ENCODE measurements at regions not wholly inside any gene's neighbourhood (a gene's known extent, or its start where the extent isn't known, plus 50 kb on each side); places are given as distances from the start of the nearest gene placed in this dataset.

DNA sequence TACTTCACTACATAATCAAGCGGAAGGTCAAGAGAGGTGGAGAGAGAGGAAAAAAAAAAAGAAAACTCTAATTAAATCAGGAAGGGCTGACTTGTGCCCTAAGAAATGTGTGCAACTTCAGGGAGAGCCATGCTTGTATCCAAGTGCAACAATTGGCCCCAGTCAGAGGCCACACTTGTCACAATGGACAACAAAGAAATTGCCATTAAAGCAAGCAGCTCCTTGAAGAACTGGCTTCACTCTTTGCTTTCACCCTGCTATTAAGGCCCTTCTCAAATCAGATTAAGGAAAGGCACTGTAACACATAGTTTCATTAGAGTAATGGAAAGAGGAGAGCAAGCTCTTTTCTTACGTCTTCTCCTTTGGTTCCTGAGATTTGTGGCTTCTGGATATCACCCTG, 480.9 kb upstream of the WWC1 start:
- no peaks in the 10 kb centered on the region for H3K9me3 ChIP-seq (ENCODE audit: control insufficient read depth, low read depth, low read length)
- H3K4me1 ChIP-seq (ENCODE audit: control insufficient read depth, low read depth, low read length) = peaks cover 9% of the 10 kb centered on the region
- H3K36me3 ChIP-seq (ENCODE audit: control insufficient read depth, low read depth, low read length) = no peaks in the 10 kb centered on the region
- no peak overlapping the region for H3K4me3 ChIP-seq (ENCODE audit: low read length)
- no peaks in the 10 kb centered on the region for H3K27me3 ChIP-seq (ENCODE audit: control insufficient read depth, insufficient read depth, low read length)
- H3K9ac ChIP-seq (ENCODE audit: low read length) = no peak overlapping the region
- no peak overlapping the region for H3K27ac ChIP-seq (ENCODE audit: low read length)

DNA sequence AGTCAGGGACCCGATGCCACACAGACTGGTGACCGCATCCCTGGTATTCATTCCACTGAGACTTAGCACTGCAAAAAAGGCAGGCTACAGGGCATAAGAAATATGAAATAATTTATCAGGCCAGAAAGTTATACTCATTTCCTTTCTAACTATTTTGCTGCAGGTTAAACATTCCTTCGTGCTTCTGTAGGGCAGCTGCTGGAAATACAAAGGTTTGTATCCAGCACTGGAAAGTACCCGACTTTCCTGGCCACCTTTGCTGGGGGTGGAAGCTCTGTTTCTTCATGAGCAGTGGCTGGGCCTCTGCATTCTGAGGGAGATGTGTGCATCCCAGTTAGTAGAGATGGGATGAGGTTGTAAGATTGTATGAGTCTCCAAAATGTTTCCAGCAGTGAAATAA, 478.6 kb upstream of the WWC1 start:
- Histone ChIP-seq H3K27ac (ENCODE audit: low read length) (no peak overlapping the region), H3K9ac (ENCODE audit: low read length) (no peak overlapping the region), H3K4me3 (ENCODE audit: low read length) (no peak overlapping the region), H3K9me3 (ENCODE audit: control insufficient read depth, low read depth, low read length) (no peaks in the 10 kb centered on the region), H3K36me3 (ENCODE audit: control insufficient read depth, low read depth, low read length) (no peaks in the 10 kb centered on the region), H3K27me3 (ENCODE audit: control insufficient read depth, insufficient read depth, low read length) (no peaks in the 10 kb centered on the region), H3K4me1 (ENCODE audit: control insufficient read depth, low read depth, low read length) (peaks cover 9% of the 10 kb centered on the region)

DNA sequence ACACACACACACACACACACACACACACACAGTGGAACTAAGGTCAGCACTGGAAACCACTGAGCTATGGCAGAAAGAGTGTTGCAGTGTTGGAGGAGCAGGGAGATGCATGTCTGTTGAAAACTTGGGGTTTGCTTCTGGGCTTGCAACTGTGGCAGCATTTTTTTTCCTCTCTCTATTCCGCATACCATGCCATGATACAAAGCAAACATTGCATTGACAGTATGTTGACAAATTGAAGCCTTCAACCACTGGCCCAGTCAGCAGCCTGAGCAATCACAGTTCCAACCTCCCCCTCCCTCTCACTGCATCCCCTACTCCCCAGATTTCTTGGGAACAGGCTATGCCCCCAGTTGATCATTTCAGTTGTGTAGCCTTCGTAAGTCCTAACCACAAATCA, 478.1 kb upstream of the WWC1 start:
- peaks cover 9% of the 10 kb centered on the region for H3K4me1 ChIP-seq (ENCODE audit: control insufficient read depth, low read depth, low read length)
- no peak overlapping the region for H3K27ac ChIP-seq (ENCODE audit: low read length)
- H3K4me3 ChIP-seq (ENCODE audit: low read length) = no peak overlapping the region
- H3K9ac ChIP-seq (ENCODE audit: low read length) = no peak overlapping the region
- H3K9me3 ChIP-seq (ENCODE audit: control insufficient read depth, low read depth, low read length) = no peaks in the 10 kb centered on the region
- H3K36me3 ChIP-seq (ENCODE audit: control insufficient read depth, low read depth, low read length) = no peaks in the 10 kb centered on the region
- H3K27me3 ChIP-seq (ENCODE audit: control insufficient read depth, insufficient read depth, low read length) = no peaks in the 10 kb centered on the region

DNA sequence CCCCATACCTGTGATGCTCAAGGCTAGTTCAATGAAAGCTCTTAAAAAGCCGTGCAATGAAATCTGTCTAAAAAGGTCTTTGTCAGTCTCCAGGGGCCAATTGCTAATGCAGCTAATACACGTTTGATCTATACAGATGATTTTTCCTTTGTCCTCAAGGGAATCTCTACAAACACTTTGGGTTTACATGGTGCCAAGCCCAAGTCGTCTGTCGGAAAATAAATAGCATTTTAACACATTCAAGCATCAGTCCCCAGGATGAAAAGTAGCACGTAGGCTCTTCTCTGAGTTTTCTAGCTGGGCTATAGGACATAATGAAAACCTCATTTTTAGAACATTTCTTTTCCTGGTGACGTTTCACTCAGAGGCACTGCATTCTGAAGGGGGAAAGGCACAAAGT, 477.4 kb upstream of the WWC1 start:
- H3K4me3 ChIP-seq (ENCODE audit: low read length) = no peak overlapping the region
- H3K27ac ChIP-seq (ENCODE audit: low read length) = no peak overlapping the region
- H3K4me1 ChIP-seq (ENCODE audit: control insufficient read depth, low read depth, low read length) = peaks cover 9% of the 10 kb centered on the region
- no peaks in the 10 kb centered on the region for H3K36me3 ChIP-seq (ENCODE audit: control insufficient read depth, low read depth, low read length)
- H3K9me3 ChIP-seq (ENCODE audit: control insufficient read depth, low read depth, low read length) = no peaks in the 10 kb centered on the region
- H3K9ac ChIP-seq (ENCODE audit: low read length) = no peak overlapping the region
- H3K27me3 ChIP-seq (ENCODE audit: control insufficient read depth, insufficient read depth, low read length) = no peaks in the 10 kb centered on the region

DNA sequence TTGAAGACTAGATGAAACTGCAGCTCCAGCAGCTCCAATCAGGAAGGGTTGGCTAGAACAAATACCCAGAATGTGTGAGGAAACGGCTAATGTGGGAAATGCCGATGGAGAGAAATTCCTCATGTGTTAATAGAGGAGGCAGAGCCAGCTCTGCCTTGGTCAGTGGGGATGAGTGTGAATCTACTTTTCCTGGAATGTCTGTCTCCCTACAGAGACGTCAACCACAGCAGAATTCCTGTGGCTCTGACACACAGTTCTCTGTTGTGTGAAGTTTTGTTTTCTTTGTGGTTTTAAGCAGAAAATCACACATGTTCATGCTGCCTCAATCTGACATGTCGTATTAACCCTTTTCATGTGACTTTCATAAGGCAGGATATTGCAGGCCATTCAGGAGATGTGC, 476.6 kb upstream of the WWC1 start:
- Histone ChIP-seq H3K27ac (ENCODE audit: low read length) (no peak overlapping the region), H3K4me3 (ENCODE audit: low read length) (no peak overlapping the region), H3K9ac (ENCODE audit: low read length) (no peak overlapping the region)

DNA sequence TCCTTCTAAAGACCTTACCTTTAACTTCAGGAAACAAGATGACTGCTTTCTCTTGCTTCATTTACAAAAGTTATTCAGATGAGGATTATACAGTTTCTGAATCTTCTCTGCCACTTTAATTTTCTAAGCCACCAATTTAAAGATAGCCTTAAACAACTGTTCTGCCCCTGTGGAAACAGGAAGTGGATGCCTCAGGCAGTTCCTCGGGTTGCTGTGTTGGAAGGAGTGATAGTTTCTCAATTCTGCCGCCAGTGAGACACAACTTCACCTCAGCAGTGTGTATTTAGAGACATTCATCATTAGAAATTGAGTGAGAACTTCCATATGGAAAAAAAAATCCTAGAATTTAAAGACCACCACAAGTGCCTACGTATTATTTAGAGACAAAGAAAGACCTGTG, 475.1 kb upstream of the WWC1 start:
- no peaks in the 10 kb centered on the region for H3K9me3 ChIP-seq (ENCODE audit: control insufficient read depth, low read depth, low read length)
- H3K4me1 ChIP-seq (ENCODE audit: control insufficient read depth, low read depth, low read length) = peaks cover 9% of the 10 kb centered on the region
- no peak overlapping the region for H3K4me3 ChIP-seq (ENCODE audit: low read length)
- no peak overlapping the region for H3K27ac ChIP-seq (ENCODE audit: low read length)
- H3K27me3 ChIP-seq (ENCODE audit: control insufficient read depth, insufficient read depth, low read length) = no peaks in the 10 kb centered on the region
- H3K9ac ChIP-seq (ENCODE audit: low read length) = no peak overlapping the region
- no peaks in the 10 kb centered on the region for H3K36me3 ChIP-seq (ENCODE audit: control insufficient read depth, low read depth, low read length)

More for the DNA sequence above, 476.6 kb upstream of the WWC1 start:
- H3K27me3 ChIP-seq (ENCODE audit: control insufficient read depth, insufficient read depth, low read length) = no peaks in the 10 kb centered on the region
- H3K9me3 ChIP-seq (ENCODE audit: control insufficient read depth, low read depth, low read length) = no peaks in the 10 kb centered on the region
- H3K36me3 ChIP-seq (ENCODE audit: control insufficient read depth, low read depth, low read length) = no peaks in the 10 kb centered on the region
- H3K4me1 ChIP-seq (ENCODE audit: control insufficient read depth, low read depth, low read length) = peaks cover 9% of the 10 kb centered on the region

DNA sequence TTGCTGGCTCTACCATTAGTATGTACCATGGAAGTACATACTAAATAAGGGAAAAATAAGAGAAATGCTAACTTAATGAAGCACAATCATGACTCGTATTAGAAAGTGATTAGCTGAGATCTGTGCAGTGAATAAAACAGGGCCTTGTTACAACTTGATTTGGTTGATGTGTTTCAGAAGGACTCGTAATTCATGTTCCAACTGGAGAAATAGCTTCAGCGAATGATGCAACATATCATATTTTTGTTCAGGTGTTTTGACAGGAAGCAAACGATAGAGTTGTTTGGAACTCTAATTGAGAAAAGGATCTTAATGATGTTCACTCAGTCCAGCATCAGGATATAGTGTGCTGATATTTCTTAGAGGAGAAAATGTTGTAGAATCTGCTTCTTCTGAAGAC, 474.6 kb upstream of the WWC1 start:
- no peak overlapping the region for H3K9ac ChIP-seq (ENCODE audit: low read length)
- H3K27me3 ChIP-seq (ENCODE audit: control insufficient read depth, insufficient read depth, low read length) = no peaks in the 10 kb centered on the region
- no peaks in the 10 kb centered on the region for H3K36me3 ChIP-seq (ENCODE audit: control insufficient read depth, low read depth, low read length)
- peaks cover 9% of the 10 kb centered on the region for H3K4me1 ChIP-seq (ENCODE audit: control insufficient read depth, low read depth, low read length)
- no peak overlapping the region for H3K4me3 ChIP-seq (ENCODE audit: low read length)
- no peak overlapping the region for H3K27ac ChIP-seq (ENCODE audit: low read length)
- H3K9me3 ChIP-seq (ENCODE audit: control insufficient read depth, low read depth, low read length) = no peaks in the 10 kb centered on the region

DNA sequence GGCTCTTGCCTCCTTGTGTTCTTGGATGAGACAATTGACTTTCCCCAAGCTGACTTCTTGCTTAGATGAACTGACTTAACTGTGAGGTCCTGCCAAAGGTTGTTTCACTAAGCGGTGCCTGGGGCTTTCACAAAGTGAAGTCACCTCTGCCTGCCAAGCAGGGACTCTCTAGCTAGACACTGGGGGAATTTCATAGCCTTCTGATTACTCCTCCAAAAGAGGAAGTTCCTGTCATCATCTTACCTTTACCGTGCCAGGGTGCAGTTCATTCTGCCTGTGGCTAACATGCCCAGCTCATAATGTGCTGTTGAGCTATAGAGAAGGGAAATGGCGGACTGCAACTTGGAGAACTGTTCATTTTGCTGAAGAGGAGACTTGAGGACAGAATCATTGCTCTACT, 472.0 kb upstream of the WWC1 start:
- Histone ChIP-seq H3K27ac (ENCODE audit: low read length) (no peak overlapping the region), H3K27me3 (ENCODE audit: control insufficient read depth, insufficient read depth, low read length) (no peaks in the 10 kb centered on the region), H3K9ac (ENCODE audit: low read length) (no peak overlapping the region), H3K4me3 (ENCODE audit: low read length) (no peak overlapping the region), H3K36me3 (ENCODE audit: control insufficient read depth, low read depth, low read length) (no peaks in the 10 kb centered on the region), H3K4me1 (ENCODE audit: control insufficient read depth, low read depth, low read length) (peaks cover 6% of the 10 kb centered on the region), H3K9me3 (ENCODE audit: control insufficient read depth, low read depth, low read length) (no peaks in the 10 kb centered on the region)

DNA sequence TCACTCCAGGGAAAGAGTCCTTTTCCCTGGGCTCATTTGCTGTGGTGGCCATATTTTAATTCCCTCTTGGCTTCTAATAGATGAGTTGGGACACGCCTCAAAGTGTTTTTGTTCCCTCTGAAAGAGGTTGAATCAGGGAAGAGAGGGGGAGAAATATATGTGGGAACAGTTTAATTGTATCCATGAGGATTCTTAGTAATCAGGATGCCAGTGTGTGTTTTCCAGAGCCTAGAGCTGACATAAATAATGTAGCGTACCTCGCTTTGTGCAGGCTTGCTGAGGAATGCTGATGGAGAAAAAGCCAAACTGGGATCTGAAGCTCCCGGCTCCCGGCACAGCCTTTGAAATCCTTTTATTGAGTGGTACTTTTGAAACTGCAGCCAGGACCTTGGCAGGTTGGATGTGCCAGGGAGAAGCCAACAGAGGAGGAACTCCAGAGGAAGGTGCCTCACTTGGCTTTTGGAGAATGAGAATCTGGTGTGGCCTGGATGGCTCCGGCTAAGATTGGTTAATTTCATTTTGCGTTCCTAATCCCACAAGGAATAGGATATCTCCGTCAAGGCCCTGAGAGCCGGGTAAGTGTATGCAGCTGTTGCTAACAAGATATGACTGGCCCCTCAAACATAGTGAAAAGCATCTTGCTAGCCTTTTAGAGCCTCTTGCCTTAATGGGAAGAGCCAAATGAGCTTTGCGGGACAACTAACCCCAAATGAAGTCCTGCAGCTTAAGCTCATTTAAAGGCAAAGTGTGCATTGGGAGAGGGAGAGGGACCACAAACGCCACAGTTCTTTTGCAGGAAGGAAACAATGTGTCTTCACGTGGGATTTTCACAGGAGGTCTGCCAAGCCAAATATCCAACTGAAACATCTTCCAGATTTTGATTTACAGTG, 471.1 kb upstream of the WWC1 start:
- Histone ChIP-seq H3K36me3 (ENCODE audit: control insufficient read depth, low read depth, low read length) (no peaks in the 10 kb centered on the region), H3K27ac (ENCODE audit: low read length) (no peak overlapping the region), H3K27me3 (ENCODE audit: control insufficient read depth, insufficient read depth, low read length) (no peaks in the 10 kb centered on the region), H3K4me1 (ENCODE audit: control insufficient read depth, low read depth, low read length) (no peaks in the 10 kb centered on the region), H3K9me3 (ENCODE audit: control insufficient read depth, low read depth, low read length) (no peaks in the 10 kb centered on the region), H3K9ac (ENCODE audit: low read length) (no peak overlapping the region), H3K4me3 (ENCODE audit: low read length) (no peak overlapping the region)

DNA sequence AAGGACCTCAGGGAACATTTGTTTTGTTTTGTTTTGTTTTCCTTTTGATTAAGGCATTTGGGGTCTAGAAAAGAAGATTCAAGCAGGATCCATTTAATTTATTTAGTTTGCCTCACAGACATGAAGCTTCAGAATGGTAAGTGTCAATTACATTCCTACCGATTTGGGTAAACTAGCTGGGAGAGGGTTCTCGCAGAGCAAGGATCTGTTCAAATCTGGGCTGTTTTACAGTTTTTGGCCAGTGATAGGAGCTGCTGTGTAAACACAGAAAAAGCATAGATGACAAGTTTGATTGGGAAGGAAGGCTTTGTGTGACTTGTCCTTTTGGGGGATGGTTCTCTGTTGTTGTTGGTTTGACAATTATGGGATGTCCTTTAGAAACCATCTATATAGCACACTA, 470.3 kb upstream of the WWC1 start:
- H3K27me3 ChIP-seq (ENCODE audit: control insufficient read depth, insufficient read depth, low read length) = no peaks in the 10 kb centered on the region
- no peaks in the 10 kb centered on the region for H3K4me1 ChIP-seq (ENCODE audit: control insufficient read depth, low read depth, low read length)
- no peak overlapping the region for H3K27ac ChIP-seq (ENCODE audit: low read length)
- H3K4me3 ChIP-seq (ENCODE audit: low read length) = no peak overlapping the region
- no peak overlapping the region for H3K9ac ChIP-seq (ENCODE audit: low read length)
- no peaks in the 10 kb centered on the region for H3K9me3 ChIP-seq (ENCODE audit: control insufficient read depth, low read depth, low read length)
- no peaks in the 10 kb centered on the region for H3K36me3 ChIP-seq (ENCODE audit: control insufficient read depth, low read depth, low read length)

DNA sequence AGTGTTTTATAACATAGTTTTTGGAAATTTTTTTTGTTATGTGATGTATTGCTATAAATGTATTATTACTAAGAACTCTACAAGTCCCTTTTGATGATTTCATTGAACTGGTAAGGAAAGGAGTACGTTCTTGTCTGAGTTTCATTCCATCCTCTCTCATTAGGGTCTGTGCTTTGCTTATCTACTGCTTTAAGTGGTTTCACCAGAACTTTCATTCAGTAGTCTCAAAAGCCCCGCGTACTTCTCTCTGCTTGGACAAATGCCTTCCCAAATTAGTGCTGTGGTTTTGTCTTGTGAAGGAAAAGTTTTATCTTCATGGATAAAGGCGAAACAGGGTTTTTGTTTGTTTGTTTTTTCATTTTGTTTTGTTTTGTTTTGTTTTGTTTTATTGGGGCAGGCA, 469.8 kb upstream of the WWC1 start:
- H3K36me3 ChIP-seq (ENCODE audit: control insufficient read depth, low read depth, low read length) = no peaks in the 10 kb centered on the region
- no peak overlapping the region for H3K9ac ChIP-seq (ENCODE audit: low read length)
- no peaks in the 10 kb centered on the region for H3K9me3 ChIP-seq (ENCODE audit: control insufficient read depth, low read depth, low read length)
- H3K27ac ChIP-seq (ENCODE audit: low read length) = no peak overlapping the region
- no peaks in the 10 kb centered on the region for H3K4me1 ChIP-seq (ENCODE audit: control insufficient read depth, low read depth, low read length)
- H3K27me3 ChIP-seq (ENCODE audit: control insufficient read depth, insufficient read depth, low read length) = no peaks in the 10 kb centered on the region
- H3K4me3 ChIP-seq (ENCODE audit: low read length) = no peak overlapping the region

DNA sequence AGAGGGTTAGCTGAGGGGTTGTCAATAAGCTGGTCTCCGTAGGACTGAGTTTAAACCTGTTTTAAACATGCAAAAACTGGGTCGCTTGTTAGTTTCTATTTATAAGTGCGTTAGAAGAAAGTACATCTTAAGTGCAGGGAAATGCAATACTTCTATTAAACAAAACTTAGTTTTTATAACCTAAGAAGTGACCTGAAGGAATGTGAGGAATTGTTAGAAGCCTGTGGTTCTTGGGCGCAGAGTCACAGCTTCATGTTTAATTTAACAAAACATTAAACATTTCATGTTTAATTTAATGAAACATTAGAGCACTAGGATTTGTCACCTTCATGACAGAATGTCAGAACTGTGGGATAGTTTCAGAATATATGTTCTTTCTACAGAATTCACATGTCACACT, 469.2 kb upstream of the WWC1 start:
- no peak overlapping the region for H3K27ac ChIP-seq (ENCODE audit: low read length)
- H3K9me3 ChIP-seq (ENCODE audit: control insufficient read depth, low read depth, low read length) = no peaks in the 10 kb centered on the region
- no peak overlapping the region for H3K4me3 ChIP-seq (ENCODE audit: low read length)
- no peaks in the 10 kb centered on the region for H3K27me3 ChIP-seq (ENCODE audit: control insufficient read depth, insufficient read depth, low read length)
- no peak overlapping the region for H3K9ac ChIP-seq (ENCODE audit: low read length)
- H3K4me1 ChIP-seq (ENCODE audit: control insufficient read depth, low read depth, low read length) = no peaks in the 10 kb centered on the region
- H3K36me3 ChIP-seq (ENCODE audit: control insufficient read depth, low read depth, low read length) = no peaks in the 10 kb centered on the region
